ENCODE measurements at regions not wholly inside any gene's neighbourhood (a gene's known extent, or its start where the extent isn't known, plus 50 kb on each side); places are given as distances from the start of the nearest gene placed in this dataset.

DNA sequence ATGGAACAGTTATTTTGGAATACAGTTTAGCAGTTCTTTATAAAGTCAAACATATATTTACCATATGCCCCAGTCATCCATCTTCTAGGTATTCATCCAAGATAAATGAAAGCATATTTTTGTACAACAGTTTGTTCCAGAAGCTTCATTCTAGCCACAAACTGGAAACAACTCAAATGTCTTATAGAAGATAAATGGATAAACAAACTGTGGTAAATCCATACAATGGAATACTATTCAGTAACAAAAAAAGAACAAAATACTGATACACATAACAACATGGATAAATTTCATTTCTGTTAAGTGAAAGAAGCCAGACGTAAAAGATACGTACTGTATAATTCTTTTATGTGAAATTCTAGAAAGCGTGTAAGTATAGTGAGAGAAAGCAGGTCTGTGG is 167.0 kb upstream of the AHI1 start:
- Histone ChIP-seq H3K4me1 (no peaks in the 10 kb centered on the region), H3K27ac (no peak overlapping the region), H3K27me3 (no peaks in the 10 kb centered on the region), H3K4me3 (no peak overlapping the region), H3K36me3 (no peaks in the 10 kb centered on the region), H3K9me3 (no peaks in the 10 kb centered on the region)
- TF ChIP-seq, protein P1, sequence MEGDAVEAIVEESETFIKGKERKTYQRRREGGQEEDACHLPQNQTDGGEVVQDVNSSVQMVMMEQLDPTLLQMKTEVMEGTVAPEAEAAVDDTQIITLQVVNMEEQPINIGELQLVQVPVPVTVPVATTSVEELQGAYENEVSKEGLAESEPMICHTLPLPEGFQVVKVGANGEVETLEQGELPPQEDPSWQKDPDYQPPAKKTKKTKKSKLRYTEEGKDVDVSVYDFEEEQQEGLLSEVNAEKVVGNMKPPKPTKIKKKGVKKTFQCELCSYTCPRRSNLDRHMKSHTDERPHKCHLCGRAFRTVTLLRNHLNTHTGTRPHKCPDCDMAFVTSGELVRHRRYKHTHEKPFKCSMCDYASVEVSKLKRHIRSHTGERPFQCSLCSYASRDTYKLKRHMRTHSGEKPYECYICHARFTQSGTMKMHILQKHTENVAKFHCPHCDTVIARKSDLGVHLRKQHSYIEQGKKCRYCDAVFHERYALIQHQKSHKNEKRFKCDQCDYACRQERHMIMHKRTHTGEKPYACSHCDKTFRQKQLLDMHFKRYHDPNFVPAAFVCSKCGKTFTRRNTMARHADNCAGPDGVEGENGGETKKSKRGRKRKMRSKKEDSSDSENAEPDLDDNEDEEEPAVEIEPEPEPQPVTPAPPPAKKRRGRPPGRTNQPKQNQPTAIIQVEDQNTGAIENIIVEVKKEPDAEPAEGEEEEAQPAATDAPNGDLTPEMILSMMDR (IDR thresholded peaks at IDR 0.05), result no peak
- TF ChIP-seq POLR2A (IDR thresholded peaks at IDR 0.05), result no peak
- DNase-seq (no peak), ATAC-seq (no peak)
- intact Hi-C loops (cut with DNase I), result no loop called here
- 84% methylated on average over 3 of the region's 3 CpGs for WGBS (ENCODE audit: insufficient coverage, low coverage, low lambda C conversion rate, missing lambda C conversion rate)

DNA sequence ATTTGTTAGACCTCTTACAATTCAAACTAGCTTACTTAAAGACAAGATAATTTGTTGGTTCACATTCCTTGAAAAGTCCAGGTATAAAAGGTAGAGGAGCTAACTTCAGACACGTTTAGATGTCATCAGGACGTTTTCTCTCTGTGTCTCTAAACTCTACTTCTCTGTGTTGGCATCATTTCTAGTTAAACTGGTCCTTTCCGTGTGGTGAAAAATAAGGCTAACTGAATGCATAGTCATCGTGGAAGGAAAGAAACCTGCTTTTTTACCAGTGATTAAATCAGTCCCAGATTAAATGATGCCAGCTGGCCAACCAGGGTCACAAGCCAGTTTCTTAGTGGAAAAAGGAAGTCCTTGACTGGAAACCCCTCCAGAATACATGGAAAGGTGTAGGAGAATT is 168.4 kb upstream of the AHI1 start:
- no peak overlapping the region for H3K4me3 ChIP-seq
- H3K27me3 ChIP-seq, result no peaks in the 10 kb centered on the region
- ATAC-seq (no peak), DNase-seq (no peak)
- no peak overlapping the region for H3K27ac ChIP-seq
- WGBS (ENCODE audit: insufficient coverage, low coverage, low lambda C conversion rate, missing lambda C conversion rate), result 42% methylated on average over 4 of the region's 4 CpGs
- H3K4me1 ChIP-seq, result no peaks in the 10 kb centered on the region
- no peak for TF ChIP-seq POLR2A (IDR thresholded peaks at IDR 0.05)
- TF ChIP-seq, protein P1 (IDR thresholded peaks at IDR 0.05), result no peak
- no peaks in the 10 kb centered on the region for H3K9me3 ChIP-seq
- intact Hi-C loops (cut with DNase I), result no loop called here
- H3K36me3 ChIP-seq, result no peaks in the 10 kb centered on the region

DNA sequence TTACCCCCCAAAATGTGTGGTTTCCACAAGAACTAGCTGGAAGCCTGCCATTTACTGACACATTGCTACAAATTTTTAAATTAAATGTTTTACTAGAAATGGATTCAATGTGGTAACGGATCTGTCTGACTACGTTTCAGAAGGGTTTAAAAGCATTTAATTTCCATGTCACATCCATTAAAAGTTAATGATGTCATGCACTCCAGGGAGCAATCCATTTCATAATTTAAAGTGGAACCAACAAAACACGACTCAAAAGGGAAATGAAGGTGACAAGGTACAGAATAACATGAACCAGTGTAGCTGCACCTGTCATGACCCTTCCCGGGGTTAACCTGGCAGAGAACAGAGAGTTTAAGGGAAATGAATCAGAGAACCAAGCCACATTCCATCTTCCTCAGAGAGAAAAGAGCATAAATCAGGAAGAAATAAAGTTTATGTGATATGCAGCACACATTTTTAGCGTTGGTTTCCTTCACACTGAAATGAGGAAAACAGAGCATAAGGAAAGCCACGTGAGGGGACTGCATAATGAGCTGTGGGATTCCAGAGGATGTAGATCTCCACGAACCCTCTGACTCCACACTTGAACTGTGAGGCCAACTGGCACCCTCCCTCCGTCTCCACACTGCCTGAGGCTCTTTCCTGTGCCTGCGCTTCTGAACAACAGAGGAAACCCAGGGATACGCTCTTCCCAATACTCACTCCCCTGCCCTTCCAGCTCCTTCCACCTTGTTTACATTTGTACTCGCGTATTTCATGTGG is 170.3 kb upstream of the AHI1 start:
- intact Hi-C loops (cut with DNase I), result no loop called here
- H3K4me3 ChIP-seq, result no peak overlapping the region
- no peaks in the 10 kb centered on the region for H3K27me3 ChIP-seq
- no peaks in the 10 kb centered on the region for H3K36me3 ChIP-seq
- WGBS (ENCODE audit: insufficient coverage, low coverage, low lambda C conversion rate, missing lambda C conversion rate), result 27% methylated on average over 12 of the region's 12 CpGs
- ATAC-seq (peak in 3 of 4 donors; percentile 28 to 64 (median 46)), DNase-seq (no peak)
- no peak overlapping the region for H3K27ac ChIP-seq
- H3K4me1 ChIP-seq, result no peaks in the 10 kb centered on the region
- H3K9me3 ChIP-seq, result no peaks in the 10 kb centered on the region
- TF ChIP-seq POLR2A (IDR thresholded peaks at IDR 0.05), result no peak
- TF ChIP-seq, protein P1 (IDR thresholded peaks at IDR 0.05), result no peak

DNA sequence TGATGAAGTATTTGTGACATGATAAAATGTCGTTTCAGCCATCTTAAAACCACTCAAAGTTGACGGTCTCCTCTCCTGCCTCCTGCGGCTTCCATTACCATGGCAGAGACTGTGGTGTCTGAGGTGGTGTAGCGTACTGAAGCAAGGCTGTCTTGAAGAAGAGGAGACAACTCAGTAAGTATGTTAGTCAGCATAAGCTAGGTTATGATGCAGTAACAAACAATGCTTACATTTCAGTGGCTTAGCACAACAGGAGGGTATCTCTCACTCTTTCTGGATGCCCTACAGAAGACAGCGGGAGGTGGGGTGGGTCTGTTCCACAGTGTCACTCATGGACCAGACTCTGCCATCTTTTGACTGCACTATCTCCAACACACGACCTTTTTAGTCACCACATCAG is 174.7 kb upstream of the AHI1 start:
- Histone ChIP-seq H3K4me3 (no peak overlapping the region), H3K9me3 (no peaks in the 10 kb centered on the region), H3K27me3 (no peaks in the 10 kb centered on the region), H3K27ac (no peak overlapping the region), H3K36me3 (no peaks in the 10 kb centered on the region), H3K4me1 (no peaks in the 10 kb centered on the region)
- ATAC-seq (no peak), DNase-seq (no peak)
- 83% methylated on average over 5 of the region's 6 CpGs for WGBS (ENCODE audit: insufficient coverage, low coverage, low lambda C conversion rate, missing lambda C conversion rate)
- TF ChIP-seq, protein P1 (IDR thresholded peaks at IDR 0.05), result no peak
- TF ChIP-seq POLR2A (IDR thresholded peaks at IDR 0.05), result no peak
- intact Hi-C loops (cut with DNase I), result no loop called here

Measured in right lobe of liver (tissue), 6 donors.